HepG2 (cell line): ENCODE measurements at regions not wholly inside any gene's neighbourhood (a gene's known extent, or its start where the extent isn't known, plus 50 kb on each side); places are given as distances from the start of the nearest gene placed in this dataset.

Experiments used
- AKNA ChIP-seq: sonication (generic); formaldehyde crosslinking; IDR thresholded peaks from 2 replicates; pipeline ENCODE4 v1.4.0; 2020; ENCODE audit warnings: missing genetic modification reagents, borderline replicate concordance
- ARID3A ChIP-seq: IDR thresholded peaks from 2 replicates; pipeline ENCODE4 v1.6.1; 2012; ENCODE audit warnings: low read depth, low read length, improper control_type of control experiment
- HNF4G ChIP-seq, 2 experiments: sonication (generic) in 1 of 2; formaldehyde crosslinking in 1 of 2; IDR thresholded peaks; 2 replicates each; pipeline versions ENCODE4 v1.4.0 to v1.6.1; 2011 to 2020; ENCODE audit warnings: borderline replicate concordance in 2 of 2, low read depth in 2 of 2, mild to moderate bottlenecking in 2 of 2, low read length in 1 of 2, missing genetic modification reagents in 1 of 2, moderate library complexity in 1 of 2
- RBFOX2 ChIP-seq: fragments of 200-400 bp; formaldehyde crosslinking; IDR thresholded peaks from 2 replicates; pipeline ENCODE4 v1.6.1; 2017; ENCODE audit warnings: low read depth, mild to moderate bottlenecking, low read length
- RERE ChIP-seq: IDR thresholded peaks from 2 replicates; pipeline ENCODE4 v1.6.1; 2016; ENCODE audit warnings: low read depth, missing genetic modification reagents, missing compliant biosample characterization
- UBTF ChIP-seq: sonication (generic); formaldehyde crosslinking; IDR thresholded peaks from 2 replicates; pipeline ENCODE4 v1.4.0; 2020; ENCODE audit warnings: mild to moderate bottlenecking, missing genetic modification reagents
- ZFP82 ChIP-seq: sonication (generic); formaldehyde crosslinking; IDR thresholded peaks from 2 replicates; pipeline ENCODE4 v1.5.1; 2020; ENCODE audit warnings: mild to moderate bottlenecking, missing genetic modification reagents, borderline replicate concordance
- ZNF138 ChIP-seq: sonication (generic); formaldehyde crosslinking; IDR thresholded peaks from 2 replicates; pipeline ENCODE4 v1.5.0; 2020; ENCODE audit warnings: mild to moderate bottlenecking, low read depth, missing genetic modification reagents
- ZNF343 ChIP-seq: sonication (generic); formaldehyde crosslinking; IDR thresholded peaks from 2 replicates; pipeline ENCODE4 v1.4.0; 2020; ENCODE audit warnings: mild to moderate bottlenecking, missing genetic modification reagents
- ZXDC ChIP-seq: sonication (generic); formaldehyde crosslinking; IDR thresholded peaks from 2 replicates; pipeline ENCODE4 v1.5.0; 2020; ENCODE audit warnings: mild to moderate bottlenecking, missing genetic modification reagents

GRCh38 chr18:40032076-40032475 is 1923.0 kb upstream of the PIK3C3 start (continued):
- TF ChIP-seq AKNA: no peak
- no peak for TF ChIP-seq RERE (CRISPR knock-in tag)
- TF ChIP-seq RBFOX2: no peak
- no peak for TF ChIP-seq ZNF343 (CRISPR knock-in tag)
- no peak for TF ChIP-seq ZNF138 (CRISPR knock-in tag)
- no peak for TF ChIP-seq HNF4G (IDR thresholded peaks at IDR 0.05; ENCODE audit: borderline replicate concordance, low read depth, low read length)
- TF ChIP-seq HNF4G (CRISPR knock-in tag; IDR thresholded peaks at IDR 0.05; ENCODE audit: borderline replicate concordance, low read depth): no peak
- no peak for TF ChIP-seq ZXDC
- no peak for TF ChIP-seq UBTF
- no peak for TF ChIP-seq ZFP82 (CRISPR knock-in tag)
- no peak for TF ChIP-seq ARID3A
